ENCODE measurements at regions not wholly inside any gene's neighbourhood (a gene's known extent, or its start where the extent isn't known, plus 50 kb on each side); places are given as distances from the start of the nearest gene placed in this dataset.

GRCh38 chr4:108377021-108377420 lies 208.3 kb upstream of the LEF1 start:
- 84 to 92% methylated on average over 3 of the region's 3 CpGs for WGBS, 2 donors
- ATAC-seq (ENCODE audit: insufficient read depth, low FRiP score): no peak
- Histone ChIP-seq H3K27ac (ENCODE audit: low read depth in 1 of 2, low read length in 1 of 2) (no peak overlapping the region), H3K4me1 (ENCODE audit: control insufficient read depth in 5 of 5, insufficient read depth in 5 of 5, low read length in 5 of 5) (no peaks in the 10 kb centered on the region), H3K9ac (ENCODE audit: insufficient read depth in 1 of 2, low read length in 2 of 2) (no peak overlapping the region), H3K4me3 (no peak overlapping the region), H3K36me3 (ENCODE audit: control insufficient read depth in 4 of 4, insufficient read depth in 4 of 4, low read length in 4 of 4) (no peaks in the 10 kb centered on the region), H3K27me3 (ENCODE audit: control insufficient read depth in 3 of 3, insufficient read depth in 3 of 3, low read length in 2 of 3) (no peaks in the 10 kb centered on the region), H3K9me3 (ENCODE audit: control insufficient read depth in 4 of 4, insufficient read depth in 3 of 4, low read length in 3 of 4) (peaks cover 0 to 2% (median 0%) of the 10 kb centered on the region in 4 donors)
- no peak for DNase-seq
- TF ChIP-seq CTCF (IDR thresholded peaks at IDR 0.05; ENCODE audit: control extremely low read depth, extremely low read depth): no peak

- no peak overlapping the region for H3K27ac ChIP-seq (ENCODE audit: low read depth in 1 of 2, low read length in 1 of 2)
- no peaks in the 10 kb centered on the region for H3K36me3 ChIP-seq (ENCODE audit: control insufficient read depth in 4 of 4, insufficient read depth in 4 of 4, low read length in 4 of 4)
- H3K4me1 ChIP-seq (ENCODE audit: control insufficient read depth in 5 of 5, insufficient read depth in 5 of 5, low read length in 5 of 5): no peaks in the 10 kb centered on the region
- DNase-seq (no peak), ATAC-seq (ENCODE audit: insufficient read depth, low FRiP score) (no peak)
- 87% methylated on average over 3 of the region's 3 CpGs for WGBS, 2 donors
- H3K4me3 ChIP-seq: no peak overlapping the region
- no peaks in the 10 kb centered on the region for H3K27me3 ChIP-seq (ENCODE audit: control insufficient read depth in 3 of 3, insufficient read depth in 3 of 3, low read length in 2 of 3)
- peaks cover 0 to 2% (median 0%) of the 10 kb centered on the region in 4 donors for H3K9me3 ChIP-seq (ENCODE audit: control insufficient read depth in 4 of 4, insufficient read depth in 3 of 4, low read length in 3 of 4)
- no peak overlapping the region for H3K9ac ChIP-seq (ENCODE audit: insufficient read depth in 1 of 2, low read length in 2 of 2)
- TF ChIP-seq CTCF (IDR thresholded peaks at IDR 0.05; ENCODE audit: control extremely low read depth, extremely low read depth): no peak
Observed at GRCh38 chr4:108375434-108375833, 206.7 kb upstream of the LEF1 start.

GRCh38 chr4:108372681-108373080 lies 203.9 kb upstream of the LEF1 start:
- H3K9me3 ChIP-seq (ENCODE audit: control insufficient read depth in 4 of 4, insufficient read depth in 3 of 4, low read length in 3 of 4): no peaks in the 10 kb centered on the region
- H3K27ac ChIP-seq (ENCODE audit: low read depth in 1 of 2, low read length in 1 of 2): no peak overlapping the region
- H3K36me3 ChIP-seq (ENCODE audit: control insufficient read depth in 4 of 4, insufficient read depth in 4 of 4, low read length in 4 of 4): no peaks in the 10 kb centered on the region
- H3K9ac ChIP-seq (ENCODE audit: insufficient read depth in 1 of 2, low read length in 2 of 2): no peak overlapping the region
- no peaks in the 10 kb centered on the region for H3K4me1 ChIP-seq (ENCODE audit: control insufficient read depth in 5 of 5, insufficient read depth in 5 of 5, low read length in 5 of 5)
- TF ChIP-seq CTCF (IDR thresholded peaks at IDR 0.05; ENCODE audit: control extremely low read depth, extremely low read depth): no peak
- no peaks in the 10 kb centered on the region for H3K27me3 ChIP-seq (ENCODE audit: control insufficient read depth in 3 of 3, insufficient read depth in 3 of 3, low read length in 2 of 3)
- no peak overlapping the region for H3K4me3 ChIP-seq
- ATAC-seq (ENCODE audit: insufficient read depth, low FRiP score): no peak
- no peak for DNase-seq
- WGBS, 2 donors: 75 to 79% methylated on average over 5 of the region's 5 CpGs

GRCh38 chr4:108371282-108371681 lies 202.6 kb upstream of the LEF1 start:
- Histone ChIP-seq H3K4me1 (ENCODE audit: control insufficient read depth in 5 of 5, insufficient read depth in 5 of 5, low read length in 5 of 5) (no peaks in the 10 kb centered on the region), H3K9ac (ENCODE audit: insufficient read depth in 1 of 2, low read length in 2 of 2) (no peak overlapping the region), H3K27ac (ENCODE audit: low read depth in 1 of 2, low read length in 1 of 2) (no peak overlapping the region), H3K9me3 (ENCODE audit: control insufficient read depth in 4 of 4, insufficient read depth in 3 of 4, low read length in 3 of 4) (no peaks in the 10 kb centered on the region), H3K36me3 (ENCODE audit: control insufficient read depth in 4 of 4, insufficient read depth in 4 of 4, low read length in 4 of 4) (no peaks in the 10 kb centered on the region), H3K27me3 (ENCODE audit: control insufficient read depth in 3 of 3, insufficient read depth in 3 of 3, low read length in 2 of 3) (no peaks in the 10 kb centered on the region), H3K4me3 (no peak overlapping the region)
- ATAC-seq (ENCODE audit: insufficient read depth, low FRiP score): no peak
- TF ChIP-seq CTCF (IDR thresholded peaks at IDR 0.05; ENCODE audit: control extremely low read depth, extremely low read depth): no peak
- DNase-seq: no peak
- 85 to 90% methylated on average over 8 of the region's 8 CpGs for WGBS, 2 donors
